WTC11 (cell line): ENCODE measurements at regions not wholly inside any gene's neighbourhood (a gene's known extent, or its start where the extent isn't known, plus 50 kb on each side); places are given as distances from the start of the nearest gene placed in this dataset.

ENCODE experiments used
- ATAC-seq: fragments of 200-7000 bp; cut with Tn5 transposase; 2 replicates; pipeline ENCODE4 v1.10.0; 2021; ENCODE audit warnings: mild to moderate bottlenecking, moderate library complexity
- CTCF ChIA-PET: fragments of 300-600 bp; sonication (Branson Sonifier 250); formaldehyde crosslinking; loops from one replicate; lab custom pipeline; 2021; ENCODE audit warnings: antibody characterized with exemption; lab: Charles Lee
- POLR2A ChIA-PET: fragments of 350-600 bp; sonication (Branson Sonifier 250); formaldehyde crosslinking; loops from one replicate; lab custom pipeline; 2021; ENCODE audit warnings: antibody characterized with exemption; lab: Charles Lee
- DNase-seq: peaks from one replicate; pipeline ENCODE4 v3.0.0; 2021; ENCODE audit warnings: low spot score
- H3K27ac Mint-ChIP-seq: 2 replicates; pipeline ENCODE4 v1.8.0; 2021; ENCODE audit warnings: mixed read lengths
- H3K27me3 Mint-ChIP-seq: 2 replicates; pipeline ENCODE4 v1.8.0; 2021; ENCODE audit warnings: low read depth, mild to moderate bottlenecking, moderate library complexity, mixed read lengths
- H3K36me3 Mint-ChIP-seq: 2 replicates; pipeline ENCODE4 v1.8.0; 2021; ENCODE audit warnings: mixed read lengths
- H3K4me1 Mint-ChIP-seq: 2 replicates; pipeline ENCODE4 v1.8.0; 2022; ENCODE audit warnings: mixed read lengths
- H3K4me3 Mint-ChIP-seq: 2 replicates; pipeline ENCODE4 v1.8.0; 2021; ENCODE audit warnings: mild to moderate bottlenecking, moderate library complexity, mixed read lengths
- H3K9me3 Mint-ChIP-seq: 2 replicates; pipeline ENCODE4 v1.8.0; 2021; ENCODE audit warnings: mixed read lengths
- EMX1 ChIP-seq: fragments of 250-450 bp; sonication (Bioruptor Pico); IDR thresholded peaks from 2 replicates; pipeline ENCODE4 v1.8.0; 2021; ENCODE audit warnings: mild to moderate bottlenecking
- FOXJ3 ChIP-seq: sonication (generic); formaldehyde crosslinking; IDR thresholded peaks from 2 replicates; pipeline ENCODE4 v1.9.0; 2021; ENCODE audit warnings: missing genetic modification reagents, mild to moderate bottlenecking, borderline replicate concordance
- NFYB ChIP-seq: sonication (generic); formaldehyde crosslinking; conservative IDR thresholded peaks from 2 replicates; pipeline ENCODE4 v1.8.0; 2022; ENCODE audit warnings: low read depth, missing genetic modification reagents
- NR2C2 ChIP-seq: sonication (generic); formaldehyde crosslinking; IDR thresholded peaks from 2 replicates; pipeline ENCODE4 v1.8.0; 2022; ENCODE audit warnings: mild to moderate bottlenecking, missing genetic modification reagents
- PRRX2 ChIP-seq: fragments of 250-450 bp; sonication (Bioruptor Pico); IDR thresholded peaks from 2 replicates; pipeline ENCODE4 v1.8.0; 2021; ENCODE audit warnings: mild to moderate bottlenecking
- RORB ChIP-seq: fragments of 250-450 bp; sonication (Bioruptor Pico); IDR thresholded peaks from 2 replicates; pipeline ENCODE4 v1.9.0; 2021; ENCODE audit warnings: mild to moderate bottlenecking
- SMAD4 ChIP-seq: sonication (generic); formaldehyde crosslinking; IDR thresholded peaks from 2 replicates; pipeline ENCODE4 v1.8.0; 2022; ENCODE audit warnings: mild to moderate bottlenecking, missing genetic modification reagents
- TEAD4 ChIP-seq: sonication (generic); formaldehyde crosslinking; IDR thresholded peaks from 2 replicates; pipeline ENCODE4 v1.8.0; 2022; ENCODE audit warnings: mild to moderate bottlenecking, missing genetic modification reagents
- ZNF423 ChIP-seq: fragments of 250-450 bp; sonication (Bioruptor Pico); IDR thresholded peaks from 2 replicates; pipeline ENCODE4 v2.1.2; 2022; ENCODE audit warnings: mild to moderate bottlenecking, moderate library complexity
- TF ChIP-seq, protein P1 (sequence below): sonication (generic); formaldehyde crosslinking; IDR thresholded peaks from 2 replicates; pipeline ENCODE4 v1.8.0; 2022; ENCODE audit warnings: mild to moderate bottlenecking, missing genetic modification reagents
- TF ChIP-seq, protein P2 (sequence below): sonication (generic); formaldehyde crosslinking; IDR thresholded peaks from 2 replicates; pipeline ENCODE4 v1.8.0; 2023; ENCODE audit warnings: missing genetic modification reagents
- TF ChIP-seq, protein P3 (sequence below): fragments of 250-450 bp; sonication (Bioruptor Pico); conservative IDR thresholded peaks from 2 replicates; pipeline ENCODE4 v1.9.0; 2021; ENCODE audit warnings: mild to moderate bottlenecking
- TF ChIP-seq, protein P4 (sequence below): sonication (generic); formaldehyde crosslinking; IDR thresholded peaks from 2 replicates; pipeline ENCODE4 v1.8.0; 2023; ENCODE audit warnings: missing genetic modification reagents, mild to moderate bottlenecking, borderline replicate concordance
- TF ChIP-seq, protein P5 (sequence below): sonication (generic); formaldehyde crosslinking; IDR thresholded peaks from 2 replicates; pipeline ENCODE4 v1.8.1; 2022; ENCODE audit warnings: mild to moderate bottlenecking, moderate library complexity, missing genetic modification reagents
- TF ChIP-seq, protein P6 (sequence below): sonication (generic); formaldehyde crosslinking; IDR thresholded peaks from 2 replicates; pipeline ENCODE4 v1.8.0; 2022; ENCODE audit warnings: mild to moderate bottlenecking, missing genetic modification reagents
- TF ChIP-seq, protein P7 (sequence below): fragments of 250-450 bp; sonication (Bioruptor Pico); IDR thresholded peaks from 2 replicates; pipeline ENCODE4 v1.8.0; 2021; ENCODE audit warnings: mild to moderate bottlenecking
- TF ChIP-seq, protein P8 (sequence below): fragments of 250-450 bp; sonication (Bioruptor Pico); IDR thresholded peaks from 2 replicates; pipeline ENCODE4 v1.9.0; 2021; ENCODE audit warnings: mild to moderate bottlenecking

DNA sequence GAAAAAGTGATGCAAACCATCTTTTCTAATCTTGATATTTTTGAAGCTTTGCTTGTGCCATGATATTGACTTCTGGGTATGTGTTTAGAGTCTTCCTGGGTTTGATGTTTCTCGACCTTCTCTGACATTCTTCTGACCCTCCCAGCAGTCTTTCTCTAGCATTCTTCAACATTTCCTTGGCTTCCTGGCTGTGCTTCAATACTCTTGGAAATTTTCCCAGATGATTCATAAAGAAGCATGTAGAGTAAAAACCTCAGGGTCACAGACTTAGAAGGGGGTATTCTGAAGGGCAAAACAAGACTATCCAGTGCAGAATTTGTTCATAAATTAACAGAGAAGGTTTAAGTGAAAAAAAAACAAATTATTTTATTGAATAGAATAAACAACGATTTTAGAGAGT lies 946.3 kb upstream of the PCDH9 start:
- DNase-seq: no peak
- POLR2A ChIA-PET: no interaction called here
- CTCF ChIA-PET: no interaction called here
- TF ChIP-seq, protein P1, sequence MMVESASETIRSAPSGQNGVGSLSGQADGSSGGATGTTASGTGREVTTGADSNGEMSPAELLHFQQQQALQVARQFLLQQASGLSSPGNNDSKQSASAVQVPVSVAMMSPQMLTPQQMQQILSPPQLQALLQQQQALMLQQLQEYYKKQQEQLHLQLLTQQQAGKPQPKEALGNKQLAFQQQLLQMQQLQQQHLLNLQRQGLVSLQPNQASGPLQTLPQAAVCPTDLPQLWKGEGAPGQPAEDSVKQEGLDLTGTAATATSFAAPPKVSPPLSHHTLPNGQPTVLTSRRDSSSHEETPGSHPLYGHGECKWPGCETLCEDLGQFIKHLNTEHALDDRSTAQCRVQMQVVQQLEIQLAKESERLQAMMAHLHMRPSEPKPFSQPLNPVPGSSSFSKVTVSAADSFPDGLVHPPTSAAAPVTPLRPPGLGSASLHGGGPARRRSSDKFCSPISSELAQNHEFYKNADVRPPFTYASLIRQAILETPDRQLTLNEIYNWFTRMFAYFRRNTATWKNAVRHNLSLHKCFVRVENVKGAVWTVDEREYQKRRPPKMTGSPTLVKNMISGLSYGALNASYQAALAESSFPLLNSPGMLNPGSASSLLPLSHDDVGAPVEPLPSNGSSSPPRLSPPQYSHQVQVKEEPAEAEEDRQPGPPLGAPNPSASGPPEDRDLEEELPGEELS (CRISPR knock-in tag): no peak
- TF ChIP-seq RORB (CRISPR knock-in tag): no peak
- TF ChIP-seq, protein P2, sequence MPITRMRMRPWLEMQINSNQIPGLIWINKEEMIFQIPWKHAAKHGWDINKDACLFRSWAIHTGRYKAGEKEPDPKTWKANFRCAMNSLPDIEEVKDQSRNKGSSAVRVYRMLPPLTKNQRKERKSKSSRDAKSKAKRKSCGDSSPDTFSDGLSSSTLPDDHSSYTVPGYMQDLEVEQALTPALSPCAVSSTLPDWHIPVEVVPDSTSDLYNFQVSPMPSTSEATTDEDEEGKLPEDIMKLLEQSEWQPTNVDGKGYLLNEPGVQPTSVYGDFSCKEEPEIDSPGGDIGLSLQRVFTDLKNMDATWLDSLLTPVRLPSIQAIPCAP (CRISPR knock-in tag): no peak
- TF ChIP-seq ZNF423 (CRISPR knock-in tag): no peak
- TF ChIP-seq EMX1 (CRISPR knock-in tag): no peak
- TF ChIP-seq, protein P3, sequence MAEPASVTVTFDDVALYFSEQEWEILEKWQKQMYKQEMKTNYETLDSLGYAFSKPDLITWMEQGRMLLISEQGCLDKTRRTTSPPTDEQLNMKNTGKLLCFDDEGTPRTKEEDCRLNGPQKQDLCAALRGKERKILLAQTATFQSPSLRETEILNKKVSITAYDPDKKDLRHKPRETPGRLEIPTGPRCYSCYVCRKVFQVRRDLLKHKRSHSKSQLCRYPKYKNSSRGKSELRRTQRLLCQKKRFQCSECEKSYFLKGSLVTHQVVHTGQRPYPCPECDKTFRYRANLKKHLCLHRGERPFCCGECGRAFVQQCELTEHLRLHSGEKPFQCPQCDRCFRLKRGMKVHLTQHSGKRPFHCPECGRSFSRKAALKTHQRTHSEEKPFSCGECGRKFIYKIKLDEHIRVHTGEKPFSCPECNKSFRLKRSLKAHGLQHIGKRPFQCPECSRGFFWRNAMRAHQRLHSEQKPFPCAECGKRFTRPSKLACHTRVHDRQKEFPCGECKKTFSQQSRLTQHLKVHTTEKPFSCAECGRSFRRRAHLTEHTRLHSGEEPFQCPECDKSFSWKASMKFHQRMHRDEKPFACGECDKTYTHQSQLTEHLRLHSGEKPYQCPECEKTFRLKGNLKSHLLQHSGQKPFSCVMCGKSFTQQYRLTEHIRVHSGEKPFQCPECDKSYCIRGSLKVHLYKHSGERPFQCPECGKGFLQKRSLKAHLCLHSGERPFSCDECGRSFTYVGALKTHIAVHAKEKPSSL: no peak
- TF ChIP-seq SMAD4 (CRISPR knock-in tag): no peak
- TF ChIP-seq, protein P4, sequence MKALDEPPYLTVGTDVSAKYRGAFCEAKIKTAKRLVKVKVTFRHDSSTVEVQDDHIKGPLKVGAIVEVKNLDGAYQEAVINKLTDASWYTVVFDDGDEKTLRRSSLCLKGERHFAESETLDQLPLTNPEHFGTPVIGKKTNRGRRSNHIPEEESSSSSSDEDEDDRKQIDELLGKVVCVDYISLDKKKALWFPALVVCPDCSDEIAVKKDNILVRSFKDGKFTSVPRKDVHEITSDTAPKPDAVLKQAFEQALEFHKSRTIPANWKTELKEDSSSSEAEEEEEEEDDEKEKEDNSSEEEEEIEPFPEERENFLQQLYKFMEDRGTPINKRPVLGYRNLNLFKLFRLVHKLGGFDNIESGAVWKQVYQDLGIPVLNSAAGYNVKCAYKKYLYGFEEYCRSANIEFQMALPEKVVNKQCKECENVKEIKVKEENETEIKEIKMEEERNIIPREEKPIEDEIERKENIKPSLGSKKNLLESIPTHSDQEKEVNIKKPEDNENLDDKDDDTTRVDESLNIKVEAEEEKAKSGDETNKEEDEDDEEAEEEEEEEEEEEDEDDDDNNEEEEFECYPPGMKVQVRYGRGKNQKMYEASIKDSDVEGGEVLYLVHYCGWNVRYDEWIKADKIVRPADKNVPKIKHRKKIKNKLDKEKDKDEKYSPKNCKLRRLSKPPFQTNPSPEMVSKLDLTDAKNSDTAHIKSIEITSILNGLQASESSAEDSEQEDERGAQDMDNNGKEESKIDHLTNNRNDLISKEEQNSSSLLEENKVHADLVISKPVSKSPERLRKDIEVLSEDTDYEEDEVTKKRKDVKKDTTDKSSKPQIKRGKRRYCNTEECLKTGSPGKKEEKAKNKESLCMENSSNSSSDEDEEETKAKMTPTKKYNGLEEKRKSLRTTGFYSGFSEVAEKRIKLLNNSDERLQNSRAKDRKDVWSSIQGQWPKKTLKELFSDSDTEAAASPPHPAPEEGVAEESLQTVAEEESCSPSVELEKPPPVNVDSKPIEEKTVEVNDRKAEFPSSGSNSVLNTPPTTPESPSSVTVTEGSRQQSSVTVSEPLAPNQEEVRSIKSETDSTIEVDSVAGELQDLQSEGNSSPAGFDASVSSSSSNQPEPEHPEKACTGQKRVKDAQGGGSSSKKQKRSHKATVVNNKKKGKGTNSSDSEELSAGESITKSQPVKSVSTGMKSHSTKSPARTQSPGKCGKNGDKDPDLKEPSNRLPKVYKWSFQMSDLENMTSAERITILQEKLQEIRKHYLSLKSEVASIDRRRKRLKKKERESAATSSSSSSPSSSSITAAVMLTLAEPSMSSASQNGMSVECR (CRISPR knock-in tag): no peak
- TF ChIP-seq TEAD4 (CRISPR knock-in tag): no peak
- no peak for TF ChIP-seq FOXJ3 (CRISPR knock-in tag)
- H3K4me1 Mint-ChIP-seq: no peaks in the 10 kb centered on the region
- H3K27me3 Mint-ChIP-seq: no peaks in the 10 kb centered on the region
- no peak overlapping the region for H3K27ac Mint-ChIP-seq
- ATAC-seq: no peak
- peaks cover 6% of the 10 kb centered on the region; the same call in 1 of the 2 replicates for H3K36me3 Mint-ChIP-seq
- H3K9me3 Mint-ChIP-seq: peaks cover 34% of the 10 kb centered on the region
- no peak overlapping the region for H3K4me3 Mint-ChIP-seq

DNA sequence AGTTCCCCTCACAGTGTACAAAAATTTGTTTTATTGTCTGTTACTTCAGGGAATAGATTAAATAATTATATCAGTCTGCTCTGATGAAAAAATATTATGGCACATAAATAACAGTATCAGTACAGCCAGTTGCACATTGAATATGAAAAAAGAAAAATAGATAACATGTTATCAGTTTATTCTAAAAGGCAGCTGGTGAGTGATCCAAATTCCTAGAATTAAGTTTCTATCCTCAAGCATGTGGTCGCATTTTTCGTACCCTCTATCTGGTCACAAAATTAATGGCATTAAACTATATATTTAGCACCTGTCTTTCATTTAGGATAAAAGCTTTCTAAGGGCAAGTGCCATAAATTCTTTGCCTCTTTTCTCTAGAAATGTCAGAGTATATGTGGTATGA lies 944.8 kb upstream of the PCDH9 start:
- CTCF ChIA-PET: no interaction called here
- POLR2A ChIA-PET: no interaction called here
- no peaks in the 10 kb centered on the region for H3K4me1 Mint-ChIP-seq
- TF ChIP-seq PRRX2 (CRISPR knock-in tag) (no peak), NR2C2 (no peak), FOXJ3 (CRISPR knock-in tag) (no peak), NFYB (CRISPR knock-in tag) (no peak)
- TF ChIP-seq, protein P4 (CRISPR knock-in tag): no peak
- TF ChIP-seq, protein P5, sequence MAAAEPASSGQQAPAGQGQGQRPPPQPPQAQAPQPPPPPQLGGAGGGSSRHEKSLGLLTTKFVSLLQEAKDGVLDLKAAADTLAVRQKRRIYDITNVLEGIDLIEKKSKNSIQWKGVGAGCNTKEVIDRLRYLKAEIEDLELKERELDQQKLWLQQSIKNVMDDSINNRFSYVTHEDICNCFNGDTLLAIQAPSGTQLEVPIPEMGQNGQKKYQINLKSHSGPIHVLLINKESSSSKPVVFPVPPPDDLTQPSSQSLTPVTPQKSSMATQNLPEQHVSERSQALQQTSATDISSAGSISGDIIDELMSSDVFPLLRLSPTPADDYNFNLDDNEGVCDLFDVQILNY (CRISPR knock-in tag): no peak
- TF ChIP-seq, protein P6, sequence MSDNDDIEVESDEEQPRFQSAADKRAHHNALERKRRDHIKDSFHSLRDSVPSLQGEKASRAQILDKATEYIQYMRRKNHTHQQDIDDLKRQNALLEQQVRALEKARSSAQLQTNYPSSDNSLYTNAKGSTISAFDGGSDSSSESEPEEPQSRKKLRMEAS: no peak
- TF ChIP-seq, protein P7, sequence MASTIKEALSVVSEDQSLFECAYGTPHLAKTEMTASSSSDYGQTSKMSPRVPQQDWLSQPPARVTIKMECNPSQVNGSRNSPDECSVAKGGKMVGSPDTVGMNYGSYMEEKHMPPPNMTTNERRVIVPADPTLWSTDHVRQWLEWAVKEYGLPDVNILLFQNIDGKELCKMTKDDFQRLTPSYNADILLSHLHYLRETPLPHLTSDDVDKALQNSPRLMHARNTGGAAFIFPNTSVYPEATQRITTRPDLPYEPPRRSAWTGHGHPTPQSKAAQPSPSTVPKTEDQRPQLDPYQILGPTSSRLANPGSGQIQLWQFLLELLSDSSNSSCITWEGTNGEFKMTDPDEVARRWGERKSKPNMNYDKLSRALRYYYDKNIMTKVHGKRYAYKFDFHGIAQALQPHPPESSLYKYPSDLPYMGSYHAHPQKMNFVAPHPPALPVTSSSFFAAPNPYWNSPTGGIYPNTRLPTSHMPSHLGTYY (CRISPR knock-in tag): no peak
- TF ChIP-seq, protein P8, sequence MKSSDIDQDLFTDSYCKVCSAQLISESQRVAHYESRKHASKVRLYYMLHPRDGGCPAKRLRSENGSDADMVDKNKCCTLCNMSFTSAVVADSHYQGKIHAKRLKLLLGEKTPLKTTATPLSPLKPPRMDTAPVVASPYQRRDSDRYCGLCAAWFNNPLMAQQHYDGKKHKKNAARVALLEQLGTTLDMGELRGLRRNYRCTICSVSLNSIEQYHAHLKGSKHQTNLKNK (CRISPR knock-in tag): no peak

More for the DNA sequence above, 944.8 kb upstream of the PCDH9 start:
- Mint-ChIP-seq H3K27me3 (no peaks in the 10 kb centered on the region), H3K27ac (no peak overlapping the region), H3K36me3 (peaks cover 7% of the 10 kb centered on the region; the same call in 1 of the 2 replicates), H3K4me3 (no peak overlapping the region), H3K9me3 (peaks cover 30% of the 10 kb centered on the region)
- DNase-seq: no peak
- no peak for ATAC-seq
